Esophagus muscularis mucosa (tissue), 4 donors: ENCODE measurements at regions not wholly inside any gene's neighbourhood (a gene's known extent, or its start where the extent isn't known, plus 50 kb on each side); places are given as distances from the start of the nearest gene placed in this dataset.
"Not testable (repeated sequence)": the region's sequence is repeated elsewhere in the genome, so short reads cannot be mapped to it uniquely, and the experiment has no call there.

Experiments
- DNase-seq: peaks from one replicate; pipeline ENCODE4 v3.0.0-alpha.2; 2017; ENCODE audit errors: extremely low spot score
- H3K27ac ChIP-seq, 4 donors: fragments of 200-600 bp; sonication (generic); replicated peaks in 1 of 4; 1 replicate in 3 of 4; 2 replicates in 1 of 4; pipeline ENCODE4 v1.5.1; 2016 to 2019; ENCODE audit warnings: mild to moderate bottlenecking in 1 of 4
- H3K27me3 ChIP-seq, 4 donors: fragments of 200-600 bp; sonication (generic); one replicate each; pipeline versions ENCODE4 v1.5.1 to v1.6.0; 2016 to 2019
- H3K36me3 ChIP-seq, 4 donors: fragments of 200-600 bp; sonication (generic); one replicate each; pipeline ENCODE4 v1.5.1; 2016 to 2019
- H3K4me1 ChIP-seq, 4 donors: fragments of 200-600 bp; sonication (generic); one replicate each; pipeline ENCODE4 v1.5.1; 2016 to 2019
- H3K4me3 ChIP-seq, 4 donors: fragments of 200-600 bp; sonication (generic); 1 replicate in 2 of 4; 2 replicates in 2 of 4; pipeline ENCODE4 v1.5.1; 2016 to 2019; ENCODE audit warnings: mild to moderate bottlenecking in 4 of 4, moderate library complexity in 1 of 4
- H3K9me3 ChIP-seq, 4 donors: fragments of 200-600 bp; sonication (generic); 1 replicate in 3 of 4; 2 replicates in 1 of 4; pipeline ENCODE4 v1.5.1; 2016 to 2019
- CTCF ChIP-seq, 3 experiments: fragments of 200-600 bp in 2 of 3; fragments of 450-650 bp in 1 of 3; sonication (generic) in 2 of 3; IDR thresholded peaks; one replicate each; pipeline ENCODE4 v1.5.1; 2017 to 2019; ENCODE audit warnings: antibody characterized with exemption in 3 of 3, mild to moderate bottlenecking in 2 of 3, moderate library complexity in 1 of 3
- EP300 ChIP-seq: sonication (generic); formaldehyde crosslinking; IDR thresholded peaks from one replicate; pipeline ENCODE4 v1.6.1; 2017; ENCODE audit warnings: antibody characterized with exemption
- POLR2A ChIP-seq: fragments of 450-650 bp; IDR thresholded peaks from one replicate; pipeline ENCODE4 v1.6.1; 2017; ENCODE audit warnings: antibody characterized with exemption, moderate library complexity, mild to moderate bottlenecking, low read depth
- POLR2AphosphoS5 ChIP-seq, 2 donors: sonication (generic); formaldehyde crosslinking; IDR thresholded peaks; one replicate each; pipeline ENCODE4 v1.6.1; 2017; ENCODE audit warnings: antibody characterized with exemption in 2 of 2
- WGBS: methylation state at CpG from one replicate; pipeline ENCODE4 v1.1.5; 2018; 5-methylcytosine and 5-hydroxymethylcytosine counted together
- intact Hi-C: fragments of 100-400 bp; cut with DNase I; formaldehyde crosslinking; loops from one replicate; pipeline ENCODE4 v1.15.1; 2023

- Histone ChIP-seq H3K9me3 (no peaks in the 10 kb centered on the region), H3K27ac (no peak overlapping the region), H3K4me3 (no peak overlapping the region), H3K4me1 (no peaks in the 10 kb centered on the region), H3K27me3 (no peaks in the 10 kb centered on the region), H3K36me3 (no peaks in the 10 kb centered on the region)
- DNase-seq: no peak
- intact Hi-C loops: no loop called here
- WGBS: 76% methylated on average over 3 of the region's 3 CpGs
- TF ChIP-seq CTCF (IDR thresholded peaks at IDR 0.05) (no peak), POLR2AphosphoS5 (IDR thresholded peaks at IDR 0.05) (no peak), POLR2A (no peak), EP300 (no peak)
Observed at GRCh38 chr10:22158426-22158825, 59.4 kb downstream of the EBLN1 start.

- H3K9me3 ChIP-seq: no peaks in the 10 kb centered on the region
- TF ChIP-seq EP300 (no peak), CTCF (IDR thresholded peaks at IDR 0.05) (no peak), POLR2AphosphoS5 (IDR thresholded peaks at IDR 0.05) (no peak), POLR2A (no peak)
- H3K36me3 ChIP-seq: no peaks in the 10 kb centered on the region
- 85% methylated on average over 3 of the region's 3 CpGs for WGBS
- no peaks in the 10 kb centered on the region for H3K27me3 ChIP-seq
- peak; percentile 66 for DNase-seq
- H3K4me1 ChIP-seq: no peaks in the 10 kb centered on the region
- intact Hi-C loops: no loop called here
- no peak overlapping the region for H3K4me3 ChIP-seq
- H3K27ac ChIP-seq: no peak overlapping the region
Observed at GRCh38 chr10:22156750-22157149, 61.1 kb downstream of the EBLN1 start.

- peaks cover 0 to 8% (median 4%) of the 10 kb centered on the region in 4 donors for H3K9me3 ChIP-seq
- H3K4me3 ChIP-seq: no peak overlapping the region
- intact Hi-C loops: no loop called here
- no peaks in the 10 kb centered on the region for H3K4me1 ChIP-seq
- DNase-seq: no peak
- no peaks in the 10 kb centered on the region for H3K36me3 ChIP-seq
- no peak overlapping the region for H3K27ac ChIP-seq
- TF ChIP-seq POLR2AphosphoS5 (IDR thresholded peaks at IDR 0.05): no peak
- TF ChIP-seq EP300: no peak
- no peak for TF ChIP-seq POLR2A
- no peak for TF ChIP-seq CTCF (IDR thresholded peaks at IDR 0.05)
- H3K27me3 ChIP-seq: no peaks in the 10 kb centered on the region
- 71% methylated on average over 1 of the region's 1 CpG for WGBS
Observed at GRCh38 chr10:22152403-22152802, 65.4 kb downstream of the EBLN1 start.

- intact Hi-C loops: no loop called here
- Histone ChIP-seq H3K4me3 (no peak overlapping the region), H3K36me3 (no peaks in the 10 kb centered on the region), H3K4me1 (no peaks in the 10 kb centered on the region), H3K27me3 (no peaks in the 10 kb centered on the region), H3K27ac (no peak overlapping the region), H3K9me3 (peaks cover 0 to 8% (median 4%) of the 10 kb centered on the region in 4 donors)
- 96% methylated on average over 1 of the region's 1 CpG for WGBS
- TF ChIP-seq POLR2A: no peak
- no peak for TF ChIP-seq POLR2AphosphoS5 (IDR thresholded peaks at IDR 0.05)
- TF ChIP-seq EP300: no peak
- no peak for TF ChIP-seq CTCF (IDR thresholded peaks at IDR 0.05)
- no peak for DNase-seq
Observed at GRCh38 chr10:22150842-22151241, 67.0 kb downstream of the EBLN1 start.

- Histone ChIP-seq H3K27ac (no peak overlapping the region), H3K9me3 (peaks cover 0 to 8% (median 4%) of the 10 kb centered on the region in 4 donors), H3K36me3 (no peaks in the 10 kb centered on the region), H3K27me3 (no peaks in the 10 kb centered on the region), H3K4me1 (no peaks in the 10 kb centered on the region), H3K4me3 (no peak overlapping the region)
- no peak for DNase-seq
- no peak for TF ChIP-seq POLR2A
- no peak for TF ChIP-seq POLR2AphosphoS5 (IDR thresholded peaks at IDR 0.05)
- no peak for TF ChIP-seq CTCF (IDR thresholded peaks at IDR 0.05)
- TF ChIP-seq EP300: no peak
- intact Hi-C loops: no loop called here
Observed at GRCh38 chr10:22148961-22149360, 68.9 kb downstream of the EBLN1 start.

- intact Hi-C loops, H3K36me3 ChIP-seq, H3K27ac ChIP-seq, H3K27me3 ChIP-seq, H3K9me3 ChIP-seq, H3K4me3 ChIP-seq, DNase-seq, H3K4me1 ChIP-seq: not testable (repeated sequence)
- 89% methylated on average over 2 of the region's 2 CpGs for WGBS
Observed at GRCh38 chr10:22145873-22146272, 71.9 kb downstream of the EBLN1 start.
